CD4-positive, alpha-beta T cell (primary cell): ENCODE measurements at regions not wholly inside any gene's neighbourhood (a gene's known extent, or its start where the extent isn't known, plus 50 kb on each side); places are given as distances from the start of the nearest gene placed in this dataset.

Experiments used
- ATAC-seq: fragments of 200-7000 bp; cut with Tn5 transposase; one replicate; pipeline ENCODE4 v1.10.0; 2022; ENCODE audit warnings: mild to moderate bottlenecking; ENCODE audit not compliant: poor library complexity
- CTCF ChIA-PET: fragments of 350-600 bp; sonication (Branson Sonifier 250); formaldehyde crosslinking; loops from one replicate; lab custom pipeline; 2021; ENCODE audit warnings: antibody characterized with exemption, inconsistent platforms; lab: Charles Lee
- POLR2A ChIA-PET: fragments of 350-600 bp; sonication (Branson Sonifier 250); formaldehyde crosslinking; loops from one replicate; lab custom pipeline; 2021; ENCODE audit warnings: antibody characterized with exemption, inconsistent platforms; lab: Charles Lee
- DNase-seq, 14 experiments: peaks; one replicate each; pipeline ENCODE4 v3.0.0-alpha.2; 2013 to 2020; ENCODE audit warnings: mixed read lengths in 2 of 14
- H3K27ac ChIP-seq, 2 donors: one replicate each; pipeline versions ENCODE4 v1.5.1 to v1.7.0; 2013; ENCODE audit warnings: low read length in 2 of 2, low read depth in 1 of 2, mild to moderate bottlenecking in 1 of 2
- H3K27me3 ChIP-seq, 2 experiments: 1 replicate in 1 of 2; 2 replicates in 1 of 2; pipeline versions ENCODE4 v1.6.1 to v1.7.0; 2013; ENCODE audit warnings: low read length in 2 of 2, control low read depth in 1 of 2, mild to moderate bottlenecking in 1 of 2, moderate library complexity in 1 of 2; ENCODE audit not compliant: insufficient read depth in 2 of 2, control insufficient read depth in 1 of 2
- H3K36me3 ChIP-seq: one replicate; pipeline ENCODE4 v1.6.1; 2013; ENCODE audit warnings: low read length, control low read depth; ENCODE audit not compliant: insufficient read depth
- H3K4me1 ChIP-seq: one replicate; pipeline ENCODE4 v1.6.1; 2013; ENCODE audit warnings: low read length, control low read depth; ENCODE audit not compliant: insufficient read depth
- H3K4me3 ChIP-seq: one replicate; pipeline ENCODE4 v1.5.1; 2013; ENCODE audit warnings: mild to moderate bottlenecking, low read length, moderate library complexity
- H3K9me3 ChIP-seq, 2 experiments: 1 replicate in 1 of 2; 2 replicates in 1 of 2; pipeline versions ENCODE4 v1.6.1 to v1.7.0; 2013; ENCODE audit warnings: low read length in 2 of 2, mild to moderate bottlenecking in 2 of 2, control low read depth in 1 of 2, moderate library complexity in 1 of 2; ENCODE audit not compliant: control insufficient read depth in 1 of 2, insufficient read depth in 1 of 2
- H3K27ac Mint-ChIP-seq: one replicate; pipeline ENCODE4 v1.8.0; 2020; ENCODE audit warnings: mixed read lengths
- H3K27me3 Mint-ChIP-seq: one replicate; pipeline ENCODE4 v1.8.0; 2021; ENCODE audit warnings: mixed read lengths
- H3K36me3 Mint-ChIP-seq: one replicate; pipeline ENCODE4 v1.8.0; 2021; ENCODE audit warnings: low read depth, mixed read lengths
- H3K4me1 Mint-ChIP-seq: one replicate; pipeline ENCODE4 v1.8.0; 2021; ENCODE audit warnings: low read depth, mixed read lengths
- H3K4me3 Mint-ChIP-seq: one replicate; pipeline ENCODE4 v1.8.0; 2020; ENCODE audit warnings: mild to moderate bottlenecking, mixed read lengths
- H3K9me3 Mint-ChIP-seq: one replicate; pipeline ENCODE4 v1.8.0; 2020; ENCODE audit warnings: mixed read lengths
- CTCF ChIP-seq: fragments of 200-600 bp; IDR thresholded peaks from one replicate; pipeline ENCODE4 v1.8.0; 2022; ENCODE audit warnings: antibody characterized with exemption, mild to moderate bottlenecking
- intact Hi-C, 2 experiments: fragments of 100-400 bp; cut with DNase I in 1 of 2; cut with micrococcal nuclease in 1 of 2; formaldehyde crosslinking; loops; one replicate each; pipeline versions ENCODE4 v1.15.1 to v1.9.0; 2023 to 2025; cut with DNase I, micrococcal nuclease

GRCh38 chr12:92546259-92546634 lies 156.5 kb upstream of the PLEKHG7 start:
- POLR2A ChIA-PET: interaction anchor here (1.4 kb wide), 1 partner anchor 401 kb away, joined by 3 read pairs; the partner anchor contains the start of gene BTG1
- H3K9me3 Mint-ChIP-seq: peaks cover 2% of the 10 kb centered on the region
- H3K36me3 ChIP-seq: no peaks in the 10 kb centered on the region
- intact Hi-C loops: no loop called here
- no peak overlapping the region for H3K4me3 ChIP-seq
- H3K4me3 Mint-ChIP-seq: no peak overlapping the region
- no peak for ATAC-seq
- no peaks in the 10 kb centered on the region for H3K36me3 Mint-ChIP-seq
- no peak overlapping the region for H3K27ac ChIP-seq
- CTCF ChIA-PET: no interaction called here
- peaks cover 9% of the 10 kb centered on the region for H3K4me1 Mint-ChIP-seq
- DNase-seq: no peak
- no peaks in the 10 kb centered on the region for H3K27me3 ChIP-seq
- no peak for TF ChIP-seq CTCF
- H3K4me1 ChIP-seq: peaks cover 10% of the 10 kb centered on the region
- no peak overlapping the region for H3K27ac Mint-ChIP-seq
- peaks cover 0 to 4% of the 10 kb centered on the region in 2 experiments for H3K9me3 ChIP-seq
- H3K27me3 Mint-ChIP-seq: no peaks in the 10 kb centered on the region

- H3K27ac Mint-ChIP-seq: no peak overlapping the region
- no peaks in the 10 kb centered on the region for H3K36me3 ChIP-seq
- peaks cover 28% of the 10 kb centered on the region for H3K4me1 Mint-ChIP-seq
- CTCF ChIA-PET: interaction anchor here (1.3 kb wide), 1 partner anchor 12 kb away, joined by 3 read pairs; no protein-coding TSS in a partner anchor
- no peaks in the 10 kb centered on the region for H3K27me3 Mint-ChIP-seq
- no peaks in the 10 kb centered on the region for H3K36me3 Mint-ChIP-seq
- peaks cover 28% of the 10 kb centered on the region for H3K4me1 ChIP-seq
- H3K9me3 ChIP-seq: peaks cover 0 to 7% of the 10 kb centered on the region in 2 experiments
- POLR2A ChIA-PET: no interaction called here
- no peak overlapping the region for H3K4me3 ChIP-seq
- no peak overlapping the region for H3K4me3 Mint-ChIP-seq
- H3K9me3 Mint-ChIP-seq: no peaks in the 10 kb centered on the region
- TF ChIP-seq CTCF: no peak
- no peaks in the 10 kb centered on the region for H3K27me3 ChIP-seq
- ATAC-seq (no peak), DNase-seq (no peak)
- intact Hi-C loops: no loop called here
- no peak overlapping the region for H3K27ac ChIP-seq
Measured at GRCh38 chr12:92544322-92544721, 158.5 kb upstream of the PLEKHG7 start.

- Histone ChIP-seq H3K27me3 (no peaks in the 10 kb centered on the region), H3K27ac (no peak overlapping the region), H3K36me3 (no peaks in the 10 kb centered on the region), H3K4me1 (peaks cover 33% of the 10 kb centered on the region), H3K4me3 (no peak overlapping the region), H3K9me3 (peaks cover 0 to 4% of the 10 kb centered on the region in 2 experiments)
- H3K27ac Mint-ChIP-seq: no peak overlapping the region
- TF ChIP-seq CTCF: no peak
- ChIA-PET CTCF (no interaction called here), POLR2A (no interaction called here)
- H3K4me3 Mint-ChIP-seq: no peak overlapping the region
- H3K4me1 Mint-ChIP-seq: peaks cover 33% of the 10 kb centered on the region
- no peaks in the 10 kb centered on the region for H3K27me3 Mint-ChIP-seq
- H3K9me3 Mint-ChIP-seq: no peaks in the 10 kb centered on the region
- ATAC-seq (no peak), DNase-seq (no peak)
- intact Hi-C loops: no loop called here
- H3K36me3 Mint-ChIP-seq: no peaks in the 10 kb centered on the region
Measured at GRCh38 chr12:92543840-92544239, 158.9 kb upstream of the PLEKHG7 start.
